Type B pancreatic cell (in vitro differentiated cells): ENCODE measurements at regions not wholly inside any gene's neighbourhood (a gene's known extent, or its start where the extent isn't known, plus 50 kb on each side); places are given as distances from the start of the nearest gene placed in this dataset.

Experiments used
- DNase-seq: peaks from one replicate; pipeline ENCODE4 v3.0.0; 2021; ENCODE audit warnings: mixed read lengths; ENCODE audit not compliant: unreplicated experiment; ENCODE audit errors: extremely low spot score
- H3K27ac Mint-ChIP-seq: 2 replicates; pipeline ENCODE4 v1.8.0; 2021; ENCODE audit warnings: mild to moderate bottlenecking, mixed read lengths
- H3K27me3 Mint-ChIP-seq: 2 replicates; pipeline ENCODE4 v1.8.0; 2021; ENCODE audit warnings: mixed read lengths
- H3K36me3 Mint-ChIP-seq: 2 replicates; pipeline ENCODE4 v1.8.0; 2021; ENCODE audit warnings: mixed read lengths
- H3K4me1 Mint-ChIP-seq: one replicate; pipeline ENCODE4 v1.8.0; 2021; ENCODE audit warnings: mixed read lengths; ENCODE audit not compliant: unreplicated experiment
- H3K4me3 Mint-ChIP-seq: 2 replicates; pipeline ENCODE4 v1.8.0; 2021; ENCODE audit warnings: mild to moderate bottlenecking, mixed read lengths
- H3K9me3 Mint-ChIP-seq: 2 replicates; pipeline ENCODE4 v1.8.0; 2021; ENCODE audit warnings: mixed read lengths
- TF ChIP-seq, protein P1 (sequence below): fragments of 200-600 bp; sonication (generic); conservative IDR thresholded peaks from 2 replicates; pipeline ENCODE4 v1.5.0; 2021; ENCODE audit warnings: antibody characterized with exemption, mild to moderate bottlenecking

DNA sequence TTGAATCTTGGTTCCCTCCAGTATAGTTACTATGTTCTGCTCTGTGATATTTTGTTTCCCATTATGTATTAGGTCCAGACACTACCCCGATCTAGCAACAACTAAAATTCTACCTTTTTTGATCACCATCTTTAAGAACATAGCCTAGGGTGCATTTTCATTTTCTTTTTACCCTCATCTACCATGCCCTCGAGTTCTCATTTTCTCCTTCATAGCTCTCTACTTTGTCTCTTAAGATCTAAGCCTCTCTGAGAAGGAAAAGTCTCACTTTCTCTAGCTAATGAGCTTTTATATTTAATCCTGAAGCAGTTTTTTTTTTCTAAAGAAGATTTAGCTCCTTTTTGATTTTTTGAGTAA, 1089.4 kb upstream of the SLC39A10 start:
- Mint-ChIP-seq H3K4me1 (no peaks in the 10 kb centered on the region), H3K36me3 (no peaks in the 10 kb centered on the region), H3K9me3 (no peaks in the 10 kb centered on the region), H3K4me3 (no peak overlapping the region), H3K27me3 (no peaks in the 10 kb centered on the region), H3K27ac (no peak overlapping the region)
- DNase-seq, result no peak
- TF ChIP-seq, protein P1, sequence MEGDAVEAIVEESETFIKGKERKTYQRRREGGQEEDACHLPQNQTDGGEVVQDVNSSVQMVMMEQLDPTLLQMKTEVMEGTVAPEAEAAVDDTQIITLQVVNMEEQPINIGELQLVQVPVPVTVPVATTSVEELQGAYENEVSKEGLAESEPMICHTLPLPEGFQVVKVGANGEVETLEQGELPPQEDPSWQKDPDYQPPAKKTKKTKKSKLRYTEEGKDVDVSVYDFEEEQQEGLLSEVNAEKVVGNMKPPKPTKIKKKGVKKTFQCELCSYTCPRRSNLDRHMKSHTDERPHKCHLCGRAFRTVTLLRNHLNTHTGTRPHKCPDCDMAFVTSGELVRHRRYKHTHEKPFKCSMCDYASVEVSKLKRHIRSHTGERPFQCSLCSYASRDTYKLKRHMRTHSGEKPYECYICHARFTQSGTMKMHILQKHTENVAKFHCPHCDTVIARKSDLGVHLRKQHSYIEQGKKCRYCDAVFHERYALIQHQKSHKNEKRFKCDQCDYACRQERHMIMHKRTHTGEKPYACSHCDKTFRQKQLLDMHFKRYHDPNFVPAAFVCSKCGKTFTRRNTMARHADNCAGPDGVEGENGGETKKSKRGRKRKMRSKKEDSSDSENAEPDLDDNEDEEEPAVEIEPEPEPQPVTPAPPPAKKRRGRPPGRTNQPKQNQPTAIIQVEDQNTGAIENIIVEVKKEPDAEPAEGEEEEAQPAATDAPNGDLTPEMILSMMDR, result no peak

DNA sequence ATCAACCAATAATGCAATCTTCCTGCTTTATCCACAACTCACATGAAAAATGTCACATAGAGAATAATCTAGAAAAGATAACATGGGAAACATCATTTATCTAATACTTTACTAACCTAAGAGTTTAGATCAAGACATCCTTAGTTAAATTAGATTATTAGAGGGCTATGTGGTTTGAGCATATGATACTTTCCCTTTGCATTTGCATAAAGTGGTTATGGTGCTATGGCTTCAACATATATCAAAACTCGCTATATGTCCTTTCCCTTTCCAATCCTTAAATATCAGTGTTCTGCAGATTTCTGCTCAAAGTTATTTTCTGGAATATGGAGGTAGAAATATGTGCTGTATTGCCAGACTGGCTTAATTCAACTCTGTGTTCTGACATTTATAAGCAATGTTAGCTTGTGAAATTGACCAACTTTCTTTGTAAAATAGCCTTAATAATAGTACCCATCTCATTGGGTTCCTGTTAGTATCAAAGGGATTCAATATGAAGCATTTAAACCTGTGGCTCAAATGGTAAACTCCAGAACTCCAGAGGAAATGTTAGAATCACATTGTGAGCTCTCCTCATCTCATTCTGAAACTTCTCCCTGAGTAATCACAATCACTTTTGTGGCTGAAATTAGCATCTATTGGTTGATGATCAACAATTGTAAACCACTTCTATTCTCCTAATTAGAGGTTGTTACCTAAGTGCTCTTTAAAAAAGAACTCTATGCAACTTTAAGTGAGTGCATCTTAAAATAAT, 1089.9 kb upstream of the SLC39A10 start:
- H3K36me3 Mint-ChIP-seq, result no peaks in the 10 kb centered on the region
- TF ChIP-seq, protein P1, result no peak
- no peaks in the 10 kb centered on the region for H3K9me3 Mint-ChIP-seq

DNA sequence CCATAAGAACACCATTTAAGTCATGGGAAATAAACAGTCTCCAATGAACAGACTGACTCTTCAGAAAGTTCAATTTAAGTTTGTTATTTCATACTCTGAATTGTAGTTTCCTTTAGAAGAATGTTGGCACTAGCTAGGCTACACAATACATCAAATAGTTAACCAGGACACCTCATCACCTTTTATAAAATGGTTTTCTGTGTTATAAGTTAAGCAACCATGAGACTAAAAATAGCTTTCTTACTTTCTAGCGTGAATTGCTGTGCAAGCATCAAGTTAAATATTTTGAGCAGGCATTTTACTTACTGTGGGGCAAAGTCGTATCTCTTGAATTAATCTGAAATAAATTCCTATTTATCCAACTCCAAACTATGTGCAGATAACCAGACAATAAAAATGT, 1092.6 kb upstream of the SLC39A10 start:
- H3K9me3 Mint-ChIP-seq, result peaks cover 4% of the 10 kb centered on the region
- H3K4me3 Mint-ChIP-seq, result no peak overlapping the region
- no peaks in the 10 kb centered on the region for H3K4me1 Mint-ChIP-seq
- TF ChIP-seq, protein P1, result no peak
- no peak overlapping the region for H3K27ac Mint-ChIP-seq
- H3K27me3 Mint-ChIP-seq, result no peaks in the 10 kb centered on the region
- no peaks in the 10 kb centered on the region for H3K36me3 Mint-ChIP-seq
- DNase-seq, result no peak

More for the DNA sequence above, 1089.9 kb upstream of the SLC39A10 start:
- no peak for DNase-seq
- no peak overlapping the region for H3K4me3 Mint-ChIP-seq
- H3K27ac Mint-ChIP-seq, result no peak overlapping the region
- H3K4me1 Mint-ChIP-seq, result no peaks in the 10 kb centered on the region
- H3K27me3 Mint-ChIP-seq, result no peaks in the 10 kb centered on the region

DNA sequence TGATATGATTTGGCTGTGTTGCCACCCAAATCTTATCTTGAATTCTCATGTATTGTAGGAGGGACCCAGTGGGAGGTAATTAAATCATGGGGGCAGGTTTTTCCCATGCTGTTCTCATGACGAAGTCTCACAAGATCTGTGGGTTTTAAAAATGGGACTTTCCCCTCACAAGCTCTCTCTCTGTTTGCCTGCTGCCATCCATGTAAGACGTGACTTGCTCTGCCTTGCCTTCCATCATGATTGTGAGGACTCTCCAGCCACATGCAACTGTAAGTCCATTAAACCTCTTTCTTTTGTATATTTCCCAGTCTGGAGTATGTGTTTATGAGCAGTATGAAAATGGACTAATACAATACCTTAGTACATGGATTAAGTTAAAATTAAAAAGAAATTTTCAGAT, 1094.7 kb upstream of the SLC39A10 start:
- H3K9me3 Mint-ChIP-seq, result peaks cover 4% of the 10 kb centered on the region
- H3K27ac Mint-ChIP-seq, result no peak overlapping the region
- TF ChIP-seq, protein P1, result no peak
- no peaks in the 10 kb centered on the region for H3K4me1 Mint-ChIP-seq
- no peaks in the 10 kb centered on the region for H3K27me3 Mint-ChIP-seq
- H3K36me3 Mint-ChIP-seq, result no peaks in the 10 kb centered on the region
- no peak for DNase-seq
- H3K4me3 Mint-ChIP-seq, result no peak overlapping the region

DNA sequence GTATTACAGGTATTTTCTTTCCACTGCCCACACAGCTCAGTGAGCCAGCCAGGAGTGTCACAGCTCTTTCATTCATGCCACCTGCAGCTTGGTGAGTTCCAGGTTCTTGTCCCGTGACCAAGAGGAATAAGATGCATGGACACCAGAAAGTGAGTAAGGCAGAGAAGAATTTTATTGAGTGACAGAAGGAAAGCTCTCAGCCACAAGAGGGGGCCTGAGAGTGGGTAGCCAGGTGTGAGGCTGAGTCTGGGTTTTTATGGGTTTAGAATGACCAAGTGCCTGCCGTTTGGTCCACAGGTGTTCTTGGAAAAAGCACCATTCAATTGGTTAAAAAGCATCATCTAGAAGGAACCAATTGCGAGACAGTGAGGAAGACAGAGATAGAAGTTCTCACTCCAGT, 1097.1 kb upstream of the SLC39A10 start:
- H3K36me3 Mint-ChIP-seq, result no peaks in the 10 kb centered on the region
- H3K9me3 Mint-ChIP-seq, result peaks cover 4% of the 10 kb centered on the region

More for the DNA sequence above, 1097.1 kb upstream of the SLC39A10 start:
- no peak for DNase-seq
- Mint-ChIP-seq H3K27me3 (peaks cover 3% of the 10 kb centered on the region), H3K4me1 (no peaks in the 10 kb centered on the region), H3K27ac (no peak overlapping the region), H3K4me3 (no peak overlapping the region)
- TF ChIP-seq, protein P1, result no peak
